Spleen (tissue), 11 donors: ENCODE measurements at regions not wholly inside any gene's neighbourhood (a gene's known extent, or its start where the extent isn't known, plus 50 kb on each side); places are given as distances from the start of the nearest gene placed in this dataset.
"Not testable (repeated sequence)": the region's sequence is repeated elsewhere in the genome, so short reads cannot be mapped to it uniquely, and the experiment has no call there.

Experiments used
- DNase-seq: peaks from one replicate; pipeline ENCODE4 v3.0.0-alpha.2; 2020
- H3K27ac ChIP-seq, 8 donors: fragments of 200-600 bp; sonication (generic) in 7 of 8; 1 replicate in 4 of 8; 2 replicates in 4 of 8; pipeline versions ENCODE4 v1.5.0 to v1.8.0; 2016 to 2021; ENCODE audit warnings: inconsistent platforms in 4 of 8, mild to moderate bottlenecking in 4 of 8, moderate library complexity in 1 of 8
- H3K27me3 ChIP-seq, 7 donors: fragments of 200-600 bp; sonication (generic) in 6 of 7; replicated peaks in 1 of 7; 1 replicate in 4 of 7; 2 replicates in 3 of 7; pipeline versions ENCODE4 v1.5.0 to v1.8.0; 2016 to 2021; ENCODE audit warnings: inconsistent platforms in 3 of 7, mild to moderate bottlenecking in 1 of 7
- H3K36me3 ChIP-seq, 6 donors: fragments of 200-600 bp; sonication (generic) in 5 of 6; 1 replicate in 4 of 6; 2 replicates in 2 of 6; pipeline versions ENCODE4 v1.5.0 to v1.8.0; 2016 to 2021; ENCODE audit warnings: inconsistent platforms in 2 of 6
- H3K4me1 ChIP-seq, 6 donors: fragments of 200-600 bp; sonication (generic) in 5 of 6; 1 replicate in 3 of 6; 2 replicates in 3 of 6; pipeline versions ENCODE4 v1.5.0 to v1.8.0; 2016 to 2021; ENCODE audit warnings: inconsistent platforms in 3 of 6
- H3K4me3 ChIP-seq, 8 donors: fragments of 200-600 bp; sonication (generic) in 7 of 8; 1 replicate in 4 of 8; 2 replicates in 4 of 8; pipeline versions ENCODE4 v1.5.0 to v1.8.0; 2016 to 2021; ENCODE audit warnings: inconsistent platforms in 4 of 8, mild to moderate bottlenecking in 4 of 8, moderate library complexity in 2 of 8
- H3K9me3 ChIP-seq, 8 donors: fragments of 200-600 bp; sonication (generic) in 7 of 8; 1 replicate in 4 of 8; 2 replicates in 4 of 8; pipeline versions ENCODE4 v1.5.0 to v1.8.0; 2016 to 2021; ENCODE audit warnings: inconsistent platforms in 4 of 8
- CTCF ChIP-seq, 11 experiments: fragments of 200-600 bp in 7 of 11; fragments of 450-650 bp in 4 of 11; sonication (generic) in 4 of 11; IDR thresholded peaks in 8 of 11; conservative IDR thresholded peaks in 3 of 11; 1 replicate in 7 of 11; 2 replicates in 4 of 11; pipeline versions ENCODE4 v1.4.0 to v1.8.0; 2016 to 2021; ENCODE audit warnings: antibody characterized with exemption in 11 of 11, inconsistent platforms in 4 of 11, mild to moderate bottlenecking in 1 of 11
- POLR2A ChIP-seq, 3 donors: fragments of 450-650 bp; IDR thresholded peaks; one replicate each; pipeline ENCODE4 v1.5.1; 2017; ENCODE audit warnings: antibody characterized with exemption in 3 of 3, mild to moderate bottlenecking in 1 of 3
- POLR2AphosphoS5 ChIP-seq, 3 donors: sonication (generic); formaldehyde crosslinking; IDR thresholded peaks; one replicate each; pipeline ENCODE4 v1.5.1; 2017; ENCODE audit warnings: antibody characterized with exemption in 3 of 3
- WGBS, 5 donors: extraction: QIAGEN DNeasy Blood & Tissue Kit in 3 of 5; methylation state at CpG; one replicate each; pipeline versions ENCODE4 v1.1.5 to v1.1.7; 2013 to 2018; 5-methylcytosine and 5-hydroxymethylcytosine counted together
- intact Hi-C: fragments of 100-400 bp; cut with DNase I; formaldehyde crosslinking; loops from one replicate; pipeline ENCODE4 v1.15.0; 2023; ENCODE audit warnings: low total_unique reads
- donor health status: healthy with polysubstance abuse.
- donor health status: DM: no; HTN: no; CAD: no; lungs with moderate emphysema.
- donor health status: DM: no; HTN: no; CAD: no.
- donor health status: Bipolar disorder and iron deficiency.
- donor health status: healthy.
- donor health status: DM: no; HTN: no; CAD: no.
- donor health status: DM: yes; HTN: yes; CAD: no.

DNA sequence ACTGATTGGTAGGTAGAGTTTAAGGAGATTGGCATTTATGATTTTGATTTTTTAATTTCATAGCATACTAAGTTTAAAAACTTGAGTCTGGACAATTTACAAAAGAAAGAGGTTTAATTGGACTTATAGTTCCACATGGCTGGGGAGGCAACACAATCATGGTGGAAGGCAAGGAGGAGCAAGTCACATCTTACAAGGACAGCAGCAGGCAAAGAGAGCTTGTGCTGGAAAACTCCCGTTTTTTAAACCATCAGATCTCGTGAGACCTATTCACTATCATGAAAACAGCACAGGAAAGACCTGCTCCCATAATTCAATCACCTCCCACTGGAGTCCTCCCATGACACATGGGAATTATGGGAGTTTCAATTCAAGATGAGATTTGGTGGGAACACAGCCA lies 630.9 kb upstream of the NR2F2 start:
- no peaks in the 10 kb centered on the region for H3K4me1 ChIP-seq
- TF ChIP-seq POLR2A (IDR thresholded peaks at IDR 0.05) (no peak), CTCF (IDR thresholded peaks at IDR 0.05 in 8 of 11, conservative IDR thresholded peaks at IDR 0.05 in 3 of 11) (no peak), POLR2AphosphoS5 (IDR thresholded peaks at IDR 0.05) (no peak)
- no peak overlapping the region for H3K27ac ChIP-seq
- DNase-seq: no peak
- no peaks in the 10 kb centered on the region for H3K36me3 ChIP-seq
- peaks cover 3 to 62% (median 57%) of the 10 kb centered on the region in 8 donors for H3K9me3 ChIP-seq
- H3K27me3 ChIP-seq: no peaks in the 10 kb centered on the region
- 69 to 93% (median 77%) methylated on average over 2 of the region's 2 CpGs for WGBS, 5 donors
- intact Hi-C loops: no loop called here
- H3K4me3 ChIP-seq: no peak overlapping the region

DNA sequence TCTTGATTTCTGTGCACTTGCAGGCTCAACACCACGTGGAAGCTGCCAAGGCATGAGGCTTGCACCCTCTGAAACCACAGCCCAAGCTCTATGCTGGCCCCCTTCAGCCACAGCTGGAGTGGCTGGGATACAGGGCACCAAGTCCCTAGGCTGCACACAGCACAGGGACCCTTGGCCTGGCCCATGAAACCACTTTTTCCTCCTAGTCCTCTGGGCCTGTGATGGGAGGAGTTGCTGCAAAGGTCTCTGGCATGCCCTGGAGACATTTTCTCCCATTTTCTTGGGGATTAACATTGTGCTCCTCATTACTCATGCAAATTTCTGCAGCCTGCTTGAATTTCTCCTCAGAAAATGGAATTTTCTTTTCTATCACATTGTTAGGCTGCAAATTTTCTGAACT lies 629.8 kb upstream of the NR2F2 start:
- H3K36me3 ChIP-seq, H3K27me3 ChIP-seq, intact Hi-C loops, H3K4me1 ChIP-seq, H3K4me3 ChIP-seq, H3K27ac ChIP-seq, DNase-seq: not testable (repeated sequence)
- 42 to 75% (median 55%) methylated on average over 1 of the region's 1 CpG for WGBS, 5 donors
- H3K9me3 ChIP-seq: peaks cover 3 to 54% (median 46%) of the 10 kb centered on the region in 8 donors

DNA sequence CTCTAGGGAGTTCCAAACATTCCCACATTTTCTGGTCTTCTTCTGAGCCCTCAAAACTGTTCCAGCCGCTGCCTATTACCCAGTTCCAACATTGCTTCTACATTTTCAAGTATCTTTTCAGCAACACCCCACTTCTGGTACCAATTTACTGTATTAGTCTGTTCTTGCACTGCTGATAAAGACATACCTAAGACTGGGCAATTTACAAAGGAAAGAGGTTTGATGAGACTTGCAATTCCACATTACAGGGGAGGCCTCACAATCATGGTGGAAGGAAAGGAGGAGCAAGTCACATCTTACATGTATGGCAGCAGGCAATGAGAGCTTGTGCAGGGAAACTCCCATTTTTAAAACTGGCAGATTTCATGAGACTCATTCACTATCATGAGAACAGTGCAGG lies 629.1 kb upstream of the NR2F2 start:
- WGBS, 5 donors: 63 to 86% (median 66%) methylated on average over 1 of the region's 1 CpG

GRCh38 chr15:95709959-95710695 lies 620.4 kb upstream of the NR2F2 start:
- intact Hi-C loops: no loop called here
- TF ChIP-seq POLR2A (IDR thresholded peaks at IDR 0.05) (no peak), CTCF (IDR thresholded peaks at IDR 0.05 in 8 of 11, conservative IDR thresholded peaks at IDR 0.05 in 3 of 11) (no peak), POLR2AphosphoS5 (IDR thresholded peaks at IDR 0.05) (no peak)
- peaks cover 0 to 10% (median 0%) of the 10 kb centered on the region in 8 donors for H3K9me3 ChIP-seq
- no peak for DNase-seq
- no peak overlapping the region for H3K4me3 ChIP-seq
- 87 to 90% (median 88%) methylated on average over 9 of the region's 9 CpGs for WGBS, 5 donors
- no peak overlapping the region for H3K27ac ChIP-seq
- H3K27me3 ChIP-seq: no peaks in the 10 kb centered on the region
- no peaks in the 10 kb centered on the region for H3K36me3 ChIP-seq
- H3K4me1 ChIP-seq: no peaks in the 10 kb centered on the region

More for the DNA sequence above, 629.1 kb upstream of the NR2F2 start:
- Histone ChIP-seq H3K36me3 (no peaks in the 10 kb centered on the region), H3K27ac (no peak overlapping the region), H3K27me3 (no peaks in the 10 kb centered on the region), H3K4me3 (no peak overlapping the region), H3K4me1 (no peaks in the 10 kb centered on the region), H3K9me3 (peaks cover 3 to 56% (median 43%) of the 10 kb centered on the region in 8 donors)
- intact Hi-C loops: no loop called here
- TF ChIP-seq POLR2A (IDR thresholded peaks at IDR 0.05) (no peak), CTCF (IDR thresholded peaks at IDR 0.05 in 8 of 11, conservative IDR thresholded peaks at IDR 0.05 in 3 of 11) (no peak), POLR2AphosphoS5 (IDR thresholded peaks at IDR 0.05) (no peak)
- no peak for DNase-seq
